ENCODE measurements at regions not wholly inside any gene's neighbourhood (a gene's known extent, or its start where the extent isn't known, plus 50 kb on each side); places are given as distances from the start of the nearest gene placed in this dataset.

DNA sequence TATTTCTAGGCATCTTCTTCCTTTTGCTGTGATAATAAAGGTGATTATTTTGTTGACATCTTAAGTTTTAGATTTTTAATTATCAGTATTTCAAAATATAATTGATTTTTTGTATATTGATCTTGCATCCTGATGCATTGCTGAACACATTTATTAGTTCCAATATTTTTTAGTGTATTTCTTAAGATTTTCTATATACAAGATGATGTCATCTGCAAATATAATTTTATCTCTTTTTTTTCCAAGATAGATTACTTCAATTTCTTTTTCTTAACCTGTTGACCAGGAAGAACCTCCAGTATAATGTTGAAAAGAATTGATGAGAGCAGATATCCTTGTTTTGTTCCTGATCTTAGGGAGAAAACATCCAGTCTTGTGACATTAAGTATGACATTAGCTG lies 54.8 kb upstream of the LRRN2 start:
- TF ChIP-seq, protein P1, sequence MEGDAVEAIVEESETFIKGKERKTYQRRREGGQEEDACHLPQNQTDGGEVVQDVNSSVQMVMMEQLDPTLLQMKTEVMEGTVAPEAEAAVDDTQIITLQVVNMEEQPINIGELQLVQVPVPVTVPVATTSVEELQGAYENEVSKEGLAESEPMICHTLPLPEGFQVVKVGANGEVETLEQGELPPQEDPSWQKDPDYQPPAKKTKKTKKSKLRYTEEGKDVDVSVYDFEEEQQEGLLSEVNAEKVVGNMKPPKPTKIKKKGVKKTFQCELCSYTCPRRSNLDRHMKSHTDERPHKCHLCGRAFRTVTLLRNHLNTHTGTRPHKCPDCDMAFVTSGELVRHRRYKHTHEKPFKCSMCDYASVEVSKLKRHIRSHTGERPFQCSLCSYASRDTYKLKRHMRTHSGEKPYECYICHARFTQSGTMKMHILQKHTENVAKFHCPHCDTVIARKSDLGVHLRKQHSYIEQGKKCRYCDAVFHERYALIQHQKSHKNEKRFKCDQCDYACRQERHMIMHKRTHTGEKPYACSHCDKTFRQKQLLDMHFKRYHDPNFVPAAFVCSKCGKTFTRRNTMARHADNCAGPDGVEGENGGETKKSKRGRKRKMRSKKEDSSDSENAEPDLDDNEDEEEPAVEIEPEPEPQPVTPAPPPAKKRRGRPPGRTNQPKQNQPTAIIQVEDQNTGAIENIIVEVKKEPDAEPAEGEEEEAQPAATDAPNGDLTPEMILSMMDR (IDR thresholded peaks at IDR 0.05) = no peak
- no peak for TF ChIP-seq POLR2A (IDR thresholded peaks at IDR 0.05)

Data from tibial nerve (tissue), 3 donors.